ENCODE measurements at regions not wholly inside any gene's neighbourhood (a gene's known extent, or its start where the extent isn't known, plus 50 kb on each side); places are given as distances from the start of the nearest gene placed in this dataset.
"Not testable (repeated sequence)": the region's sequence is repeated elsewhere in the genome, so short reads cannot be mapped to it uniquely, and the experiment has no call there.

DNA sequence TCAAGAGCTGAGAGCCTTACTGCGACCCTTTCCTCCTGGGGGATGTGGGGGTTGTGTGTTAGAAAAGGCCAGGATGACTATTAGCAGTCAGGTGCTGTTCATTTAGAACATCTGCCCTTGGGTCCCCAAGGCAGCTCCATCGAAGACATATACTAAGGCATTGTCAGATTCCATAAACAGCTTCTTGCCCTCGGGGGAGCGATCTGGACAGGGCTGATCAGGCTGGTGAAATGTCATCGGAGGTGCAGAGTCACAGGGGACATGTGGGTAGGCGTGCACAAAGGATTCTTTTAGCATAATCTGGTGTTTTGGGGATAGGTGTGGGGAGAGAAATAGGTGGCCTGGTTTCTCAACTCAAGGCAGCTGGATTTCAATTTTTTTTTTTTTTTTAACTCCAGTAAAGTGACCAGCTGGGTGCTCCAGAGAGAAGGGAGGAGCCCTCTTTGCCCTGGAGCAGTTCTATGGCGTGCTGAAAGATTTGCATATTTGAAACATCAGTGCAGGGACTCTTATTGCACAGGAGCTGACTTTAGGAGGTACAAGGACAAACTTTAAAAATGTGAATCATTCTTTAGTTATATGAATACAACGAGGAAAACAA, 160.1 kb downstream of the SUDS3 start:
- no peak for DNase-seq (ENCODE audit: low read depth)

DNA sequence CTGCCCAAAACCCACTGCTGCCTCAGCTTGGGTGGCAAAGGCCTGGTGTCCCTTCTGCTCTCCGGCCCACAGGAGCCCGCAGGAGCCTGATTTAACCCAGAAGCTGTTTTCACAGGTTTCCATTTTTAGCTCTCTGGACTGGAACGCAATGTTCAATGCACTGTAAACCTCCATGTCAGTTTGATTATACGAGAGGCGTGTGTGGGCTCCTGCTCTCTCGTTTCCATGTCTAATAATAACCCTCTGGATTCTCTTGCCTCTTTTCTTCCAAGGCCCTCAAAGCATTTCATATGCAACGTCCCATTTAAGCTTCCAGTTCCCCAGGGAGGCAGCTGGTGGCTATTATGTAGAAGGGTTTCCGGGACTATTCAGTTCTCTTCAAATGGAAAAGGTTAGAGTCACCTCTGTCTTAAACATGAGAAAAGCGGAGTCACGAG, 161.1 kb downstream of the SUDS3 start:
- DNase-seq (ENCODE audit: low read depth), result no peak

DNA sequence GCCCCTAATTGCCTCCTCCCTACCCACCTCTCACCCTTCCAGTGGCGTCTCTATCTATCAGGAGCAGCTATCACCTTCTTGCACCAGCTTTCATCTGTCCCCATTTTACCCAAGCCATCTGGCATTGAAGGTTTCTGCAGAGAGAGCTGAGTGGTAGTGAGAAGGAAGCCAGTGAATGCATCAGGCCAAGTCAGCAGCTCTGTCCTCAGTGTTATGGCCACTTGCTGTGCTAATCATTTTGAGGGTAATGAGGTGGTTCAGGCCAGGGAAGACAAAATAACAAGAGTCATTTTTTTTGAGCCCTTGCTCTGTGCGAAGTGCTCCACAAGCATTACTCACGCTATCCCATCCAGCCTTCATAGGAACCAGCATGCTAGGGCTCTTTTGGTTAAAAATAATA, 164.7 kb downstream of the SUDS3 start:
- DNase-seq (ENCODE audit: low read depth), result no peak

DNA sequence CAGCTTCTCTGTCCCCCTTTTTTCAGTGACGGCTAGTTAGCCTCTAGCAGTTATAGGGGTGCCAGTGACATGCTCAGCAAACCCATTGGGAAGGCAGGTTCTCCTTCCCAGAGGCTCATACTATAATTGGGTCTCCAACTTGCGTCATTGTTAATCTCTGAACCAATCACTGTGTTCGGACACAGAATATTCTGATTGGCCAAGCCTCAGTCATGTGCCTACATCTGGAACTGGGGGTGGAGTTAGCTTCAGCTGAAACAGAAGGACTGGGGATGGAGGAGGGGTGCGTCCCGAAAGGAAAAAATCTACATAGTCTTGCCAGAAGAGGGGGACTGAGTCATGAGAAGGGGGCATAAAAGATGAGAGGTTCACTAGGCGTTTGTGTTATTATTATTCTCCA, 165.6 kb downstream of the SUDS3 start:
- no peak for DNase-seq (ENCODE audit: low read depth)

DNA sequence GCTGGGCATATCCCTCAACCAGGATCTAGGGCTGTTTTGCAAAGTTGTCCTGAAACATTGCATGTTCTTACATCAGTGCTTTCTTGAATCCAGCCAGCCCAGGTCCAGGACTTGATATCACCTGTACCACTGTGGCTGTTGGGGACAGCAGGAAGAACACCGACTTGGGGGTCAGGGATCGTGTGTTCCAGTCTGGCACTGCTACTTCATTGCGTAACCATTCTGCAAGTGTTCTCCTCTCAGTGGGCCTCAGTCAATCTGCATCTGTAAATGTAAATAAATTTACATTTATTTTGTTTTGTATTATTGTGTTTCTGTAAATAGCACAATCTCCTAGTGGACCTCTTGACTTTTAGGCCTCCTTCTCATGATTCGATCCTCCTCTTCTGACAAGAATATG, 167.3 kb downstream of the SUDS3 start:
- no peak for DNase-seq (ENCODE audit: low read depth)

DNA sequence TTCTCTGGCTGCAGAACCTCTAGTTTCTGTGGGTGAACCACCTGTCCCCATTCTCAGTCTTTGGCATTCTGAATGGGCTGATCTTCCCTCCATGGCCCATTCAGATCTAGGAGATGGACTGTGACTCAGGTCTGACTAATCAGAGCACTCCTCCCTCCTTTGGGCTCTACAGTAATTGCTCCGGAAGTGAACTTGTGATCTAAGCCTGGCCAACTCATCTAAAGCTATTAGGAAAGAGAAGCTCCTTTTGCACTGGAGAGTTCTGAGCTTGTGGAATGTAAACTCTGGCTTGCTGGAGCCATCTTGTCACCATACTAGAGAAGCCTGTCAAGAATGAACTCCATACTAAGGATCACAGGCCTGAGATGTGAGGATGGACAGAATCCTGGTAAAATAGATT, 168.2 kb downstream of the SUDS3 start:
- DNase-seq (ENCODE audit: low read depth), result peak; percentile 53

DNA sequence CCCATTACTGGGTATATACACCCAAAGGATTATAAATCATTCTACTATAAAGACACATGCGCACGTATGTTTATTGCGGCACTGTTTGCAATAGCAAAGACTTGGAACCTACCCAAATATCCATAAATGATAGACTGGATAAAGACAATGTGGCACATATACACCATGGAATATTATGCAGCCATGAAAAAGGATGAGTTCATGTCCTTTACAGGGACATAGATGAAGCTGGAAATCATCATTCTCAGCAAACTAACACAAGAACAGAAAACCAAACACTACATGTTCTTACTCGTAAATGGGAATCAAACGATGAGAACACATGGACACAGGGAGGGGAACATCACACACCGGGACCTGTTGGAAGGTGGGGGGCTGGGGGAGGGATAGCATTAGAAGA, 171.3 kb downstream of the SUDS3 start:
- not testable (repeated sequence) for DNase-seq (ENCODE audit: low read depth)

DNA sequence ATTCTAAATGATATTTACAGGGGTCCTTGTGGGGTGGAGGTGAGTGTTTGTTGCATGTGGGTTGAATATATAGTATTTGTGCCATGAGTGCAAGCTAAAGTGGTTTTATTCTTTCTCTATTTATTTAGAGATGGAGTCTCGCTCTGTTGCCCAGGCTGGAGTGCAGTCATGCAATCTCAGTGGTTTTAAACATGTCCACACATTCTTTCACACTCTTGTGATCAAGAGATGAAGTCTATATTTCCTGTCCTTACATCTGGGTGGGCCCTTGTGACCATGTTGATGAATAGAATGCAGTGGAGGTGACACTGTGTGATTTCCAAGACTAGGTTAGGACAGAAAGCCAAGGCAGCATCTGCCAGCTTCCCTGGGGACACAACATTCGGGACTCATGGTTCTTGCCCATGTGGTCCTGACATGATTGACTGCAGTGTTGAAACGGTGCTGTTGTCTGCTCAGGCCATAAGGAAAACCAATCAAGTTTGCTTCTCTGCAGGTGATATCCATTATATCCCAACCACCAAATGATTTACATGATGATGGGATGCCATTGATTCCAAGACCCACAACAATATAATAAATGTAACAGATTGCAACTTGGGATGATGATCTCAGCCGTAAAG, 172.6 kb downstream of the SUDS3 start:
- DNase-seq (ENCODE audit: low read depth), result no peak

DNA sequence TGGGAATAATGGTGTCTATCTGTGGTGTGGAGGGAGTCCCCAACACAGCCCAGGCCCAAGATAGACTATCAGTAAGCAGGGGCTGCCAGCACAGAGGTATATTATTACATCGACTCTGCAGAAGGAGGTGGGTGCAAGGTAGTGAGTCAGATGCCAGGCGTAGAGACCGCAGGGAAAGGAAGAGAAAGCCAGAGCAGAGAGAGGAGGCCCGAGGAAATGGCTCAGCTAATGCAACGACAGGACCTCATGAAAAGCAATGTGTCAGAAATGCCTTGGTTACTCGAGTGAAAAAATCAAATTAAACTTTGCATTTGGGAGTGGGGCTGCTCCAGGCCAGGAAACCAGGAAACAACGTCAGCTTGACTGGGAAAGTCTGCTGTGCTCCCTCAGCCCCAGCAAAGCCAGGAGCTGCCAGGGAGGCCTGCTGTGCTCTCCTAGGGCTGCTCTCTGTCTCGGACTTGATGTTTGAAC, 173.2 kb downstream of the SUDS3 start:
- no peak for DNase-seq (ENCODE audit: low read depth)

DNA sequence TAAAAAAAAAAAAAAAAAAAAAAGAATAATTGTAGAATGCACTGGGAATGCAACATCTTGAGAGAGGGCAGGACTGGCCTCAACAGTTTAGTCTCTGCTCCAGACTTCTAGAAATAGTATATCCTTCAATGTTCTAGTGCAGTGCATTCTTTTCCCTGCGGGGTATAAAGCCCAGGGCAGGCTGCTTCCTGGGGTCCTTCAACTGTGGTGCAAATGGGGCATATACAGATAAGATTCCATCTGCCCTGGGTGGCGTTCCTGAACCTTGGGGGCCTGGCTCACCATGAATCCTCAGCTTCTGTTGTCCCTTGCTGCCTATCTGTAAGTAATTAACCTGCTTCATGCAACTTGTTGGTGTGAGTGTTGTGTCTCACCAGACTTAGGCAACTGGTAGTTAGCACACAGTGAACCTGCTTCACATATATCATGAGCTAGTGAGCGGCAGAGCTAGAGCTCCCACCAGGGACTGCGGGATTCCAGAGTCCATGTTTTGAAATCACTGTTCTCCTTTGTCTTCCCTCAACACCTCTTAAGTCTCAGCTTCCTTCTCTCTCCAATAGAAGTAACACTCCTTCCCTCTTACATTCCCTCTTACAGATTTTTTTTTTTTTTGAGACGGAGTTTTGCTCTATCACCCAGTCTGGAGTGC, 177.6 kb downstream of the SUDS3 start:
- no peak for DNase-seq (ENCODE audit: low read depth)

DNA sequence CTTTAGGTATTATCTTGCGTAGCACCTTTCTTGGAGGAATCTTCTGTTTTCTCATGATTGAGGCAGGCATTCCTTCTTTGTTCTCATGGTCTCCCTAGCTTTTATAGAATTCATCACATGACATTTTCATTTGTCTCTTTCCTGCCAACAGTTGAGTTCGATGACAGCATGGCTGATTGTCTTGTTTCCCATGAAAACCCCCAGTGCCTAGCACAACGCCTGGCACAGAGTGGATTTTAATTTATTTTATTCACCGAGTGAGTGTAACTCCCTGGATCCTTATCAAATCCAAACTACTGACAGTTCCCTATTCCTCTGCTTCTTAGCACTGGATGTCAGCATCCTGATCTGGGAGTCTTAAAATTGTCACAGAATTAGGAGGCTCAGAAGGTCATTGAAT, 182.6 kb downstream of the SUDS3 start:
- DNase-seq (ENCODE audit: low read depth), result no peak

DNA sequence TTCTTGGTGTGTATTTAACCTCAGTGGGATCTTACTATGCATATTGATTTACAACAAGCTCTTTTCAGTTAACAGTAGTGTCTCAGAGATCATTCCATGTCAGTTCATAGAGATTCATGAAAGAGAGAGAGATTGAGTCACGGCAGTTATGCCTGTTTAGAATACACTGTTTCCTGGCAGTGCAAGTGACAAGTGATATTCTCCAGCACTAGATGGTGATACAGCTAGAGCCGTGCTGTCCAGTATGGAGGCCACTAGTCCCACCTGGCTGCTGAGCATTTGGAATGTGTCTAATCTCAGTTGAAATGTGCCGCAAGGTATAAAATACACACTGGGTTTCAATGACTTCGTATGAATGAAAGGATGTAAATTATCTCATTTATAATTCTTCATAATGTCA, 184.4 kb downstream of the SUDS3 start:
- no peak for DNase-seq (ENCODE audit: low read depth)

DNA sequence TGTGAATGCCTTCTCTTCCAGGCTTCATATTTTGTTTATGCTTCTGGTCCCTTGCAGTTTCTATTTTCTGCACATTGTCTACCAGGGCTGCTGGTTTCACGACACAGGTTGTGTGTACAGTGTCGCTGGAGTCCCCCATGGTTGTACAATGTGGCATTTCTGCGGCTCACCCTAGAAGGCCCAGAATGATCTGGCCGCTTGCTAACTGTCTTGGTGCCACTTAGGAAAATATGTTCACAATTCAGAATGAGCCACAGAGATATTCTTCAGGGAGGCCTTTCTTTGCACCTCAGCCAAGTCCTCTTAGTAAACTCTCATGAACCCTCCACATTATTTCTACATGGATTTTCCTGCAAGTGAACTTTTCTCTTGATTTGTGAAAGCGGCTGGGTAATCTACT, 195.4 kb downstream of the SUDS3 start:
- DNase-seq (ENCODE audit: low read depth), result no peak

DNA sequence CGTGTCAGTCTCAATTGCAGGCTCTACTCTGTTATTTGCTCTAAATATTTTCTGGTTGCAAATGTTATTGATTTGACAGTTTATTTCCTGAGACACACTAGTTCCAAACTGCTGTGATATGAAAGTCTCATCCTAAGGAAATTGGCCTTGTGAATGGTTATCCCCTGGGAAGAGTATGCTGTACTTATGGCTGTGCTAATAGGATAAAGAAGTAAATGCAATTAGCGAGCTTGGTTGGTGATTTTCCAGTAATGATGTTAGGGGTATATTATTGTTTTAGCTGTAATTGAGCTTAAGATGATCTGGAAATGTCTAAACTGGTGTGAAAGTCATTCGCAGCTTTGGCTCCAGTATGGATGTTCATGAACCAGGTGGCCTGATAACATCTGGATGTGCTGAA, 197.9 kb downstream of the SUDS3 start:
- DNase-seq (ENCODE audit: low read depth), result no peak

DNA sequence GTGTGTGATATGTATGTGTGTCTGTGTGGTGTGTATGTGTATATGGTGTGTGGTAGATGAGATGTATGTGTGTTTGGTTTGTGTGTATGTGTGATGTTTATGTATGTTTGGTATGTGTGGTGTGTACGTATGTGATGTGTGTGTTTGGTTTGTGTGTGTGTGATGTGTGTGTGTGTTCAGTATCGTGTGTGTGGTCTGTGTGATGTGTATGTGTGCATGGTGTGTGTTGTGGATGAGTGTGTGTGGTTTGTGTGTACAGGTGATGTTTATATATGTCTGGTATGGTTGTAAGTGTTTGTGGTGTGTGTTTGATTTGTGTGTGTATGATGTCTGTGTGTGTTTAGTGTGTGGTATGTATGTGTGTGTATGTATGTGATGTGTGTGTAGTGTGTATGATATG, 199.4 kb downstream of the SUDS3 start:
- no peak for DNase-seq (ENCODE audit: low read depth)

DNA sequence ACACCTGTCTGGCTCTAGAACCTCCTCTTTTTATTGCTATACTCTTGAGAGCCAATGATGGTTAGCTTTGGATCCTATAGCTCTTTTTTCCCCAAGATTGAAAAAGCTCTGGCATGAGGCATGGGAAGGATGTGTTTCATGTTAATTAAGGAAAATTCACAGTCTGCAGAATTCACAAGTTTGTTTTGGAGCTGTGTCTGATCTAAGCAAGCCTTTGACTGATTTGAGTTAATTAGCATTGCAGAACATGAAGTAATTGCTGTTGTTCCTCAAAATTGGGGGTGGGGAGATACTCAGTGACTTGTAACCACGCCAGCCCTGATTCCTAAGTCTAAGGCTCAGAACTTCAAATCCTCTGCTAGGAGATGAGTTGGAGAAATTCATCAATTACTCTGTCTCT, 205.0 kb downstream of the SUDS3 start:
- DNase-seq (ENCODE audit: low read depth), result no peak

DNA sequence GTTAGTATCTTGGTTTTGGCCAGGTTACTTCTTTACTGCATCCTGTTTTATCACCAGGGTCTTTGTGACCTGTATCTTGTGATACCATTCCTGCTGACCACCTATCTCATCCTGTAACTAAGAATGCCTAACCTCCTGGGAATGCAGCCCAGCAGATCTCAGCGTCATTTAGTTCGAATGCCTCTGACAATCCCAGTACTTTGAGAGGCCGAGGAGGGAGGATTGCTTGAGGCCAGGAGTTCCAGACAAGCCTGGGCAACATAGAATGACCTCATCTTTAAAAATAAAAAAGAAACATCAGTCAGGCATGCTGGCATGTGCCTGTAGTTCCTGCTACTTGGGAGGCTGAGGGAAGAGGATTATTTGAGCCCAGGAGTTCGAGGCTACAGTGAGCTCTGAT, 206.5 kb downstream of the SUDS3 start:
- no peak for DNase-seq (ENCODE audit: low read depth)

DNA sequence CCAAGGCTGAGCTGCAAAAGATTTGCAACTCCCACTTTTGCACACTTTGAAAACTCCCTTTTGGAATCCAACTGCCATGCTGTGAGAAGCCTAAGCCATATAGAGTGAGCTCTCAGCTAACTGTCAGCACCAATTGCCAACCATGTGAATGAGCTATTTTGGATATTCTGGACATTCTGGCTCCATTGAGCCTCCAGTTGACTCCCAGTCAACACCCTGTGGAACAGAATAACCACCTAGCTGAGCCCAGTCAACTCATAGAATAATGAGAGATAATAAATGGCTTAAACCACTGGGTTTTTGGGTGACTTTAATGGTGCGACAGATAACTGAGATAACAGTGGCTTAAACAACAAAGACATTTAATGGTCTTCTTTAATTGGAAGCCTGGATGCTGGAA, 210.1 kb downstream of the SUDS3 start:
- DNase-seq (ENCODE audit: low read depth), result no peak

DNA sequence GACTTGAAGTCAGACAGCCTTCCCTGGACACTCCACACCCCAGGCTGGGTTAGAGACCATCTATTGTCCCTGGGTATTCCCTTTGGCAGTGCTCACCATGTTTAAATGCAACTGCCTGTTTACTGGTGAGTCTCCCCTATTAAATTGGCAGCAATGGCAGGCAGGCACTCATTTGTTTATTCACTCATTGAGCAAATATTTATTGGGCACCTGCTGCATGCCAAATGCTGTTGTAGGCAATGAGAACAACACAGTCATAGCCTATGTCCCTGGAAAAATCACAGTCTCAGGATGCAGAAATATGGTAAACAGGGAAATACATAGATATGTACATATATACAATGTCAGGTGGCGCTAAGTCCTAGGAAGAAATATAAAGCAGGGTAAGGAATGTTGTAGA, 212.8 kb downstream of the SUDS3 start:
- no peak for DNase-seq (ENCODE audit: low read depth)

DNA sequence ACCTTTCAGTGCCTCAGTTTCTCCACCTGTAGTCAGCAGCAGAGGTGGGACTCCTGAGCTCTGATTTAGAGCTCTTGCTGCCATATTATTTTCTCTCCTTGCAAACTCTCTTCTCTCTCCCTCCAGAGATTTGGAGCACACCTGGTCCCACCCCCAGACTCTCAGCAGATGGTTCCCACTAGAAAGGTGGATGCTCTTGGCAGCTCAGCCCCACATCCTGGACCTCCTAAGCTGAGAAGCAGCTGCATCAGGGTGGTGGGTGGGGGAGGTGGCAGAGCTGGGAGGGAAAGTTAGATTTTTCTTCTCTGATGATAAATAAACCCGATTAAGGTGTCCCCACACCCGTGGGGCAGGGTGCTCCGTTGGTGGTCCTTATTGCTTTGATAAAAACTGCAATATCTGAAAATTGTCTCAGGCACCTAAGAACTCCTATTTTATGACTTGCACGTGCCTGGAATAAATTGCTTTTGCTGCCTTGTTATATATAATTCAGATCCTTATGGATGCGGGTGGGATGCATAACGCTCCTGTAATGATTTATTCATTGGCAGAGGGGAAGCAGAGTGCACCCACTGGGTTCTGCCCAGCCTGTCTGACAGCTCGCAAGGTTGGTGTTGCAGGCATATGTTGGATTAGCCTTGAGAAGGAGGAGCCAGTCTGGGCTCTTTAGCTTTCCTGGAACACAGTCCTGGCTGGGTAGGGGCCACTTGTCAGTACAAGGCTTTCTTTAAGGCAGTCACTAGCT, 214.2 kb downstream of the SUDS3 start:
- DNase-seq (ENCODE audit: low read depth), result no peak

DNA sequence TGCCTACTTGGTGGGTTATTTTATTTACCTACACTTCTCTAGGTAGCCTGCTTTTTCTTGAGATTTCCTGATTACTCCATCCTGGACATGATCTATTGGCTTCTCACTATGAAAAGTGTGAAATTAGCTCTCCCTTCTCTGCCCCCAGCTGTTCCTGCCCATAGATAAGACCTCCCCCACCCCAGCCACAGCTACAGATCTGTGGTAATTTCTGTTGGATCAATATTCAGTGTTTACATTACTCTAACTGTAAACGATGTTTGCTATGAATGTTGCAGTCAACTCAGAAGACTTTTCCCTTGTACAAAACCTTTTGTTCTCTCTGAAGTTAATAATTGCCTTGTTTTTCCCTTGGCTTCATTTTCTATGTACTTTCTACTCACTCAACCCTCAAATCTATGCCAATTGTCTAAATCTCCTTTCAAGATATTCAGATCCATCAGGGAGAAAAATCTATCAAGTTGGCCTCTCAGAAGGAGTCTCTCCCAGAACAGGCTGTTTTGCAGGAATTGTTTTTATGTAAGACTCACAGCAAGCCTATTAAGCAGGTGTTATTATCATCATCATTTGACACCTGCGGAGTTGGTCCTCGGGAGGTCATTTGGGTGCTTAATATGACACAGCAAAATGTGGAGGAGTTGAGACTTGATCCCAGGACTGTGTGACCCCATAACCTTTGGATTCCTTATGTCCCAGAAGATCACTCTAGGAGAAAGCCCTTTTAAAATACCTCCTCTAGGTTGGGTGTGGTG, 227.4 kb downstream of the SUDS3 start:
- no peak for DNase-seq (ENCODE audit: low read depth)

DNA sequence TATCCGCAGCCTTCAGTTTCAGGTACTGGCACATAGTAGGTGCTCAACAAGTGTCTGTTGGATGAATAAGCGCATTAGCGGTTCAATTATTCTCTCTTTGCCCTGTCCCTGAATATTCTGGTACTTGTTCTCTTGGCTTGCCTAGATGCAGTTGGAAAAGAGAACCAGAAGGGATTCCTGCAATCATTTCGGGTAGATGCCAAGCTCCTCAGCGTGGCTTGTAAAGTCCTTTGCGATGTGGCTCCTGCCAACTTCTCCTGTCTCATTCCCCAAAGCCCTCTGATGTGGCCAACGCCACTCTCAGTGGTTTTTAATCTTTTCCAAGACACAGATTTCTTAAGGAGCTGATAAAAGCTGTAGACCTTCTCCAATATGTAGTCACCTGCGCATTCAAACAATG, 230.3 kb downstream of the SUDS3 start:
- no peak for DNase-seq (ENCODE audit: low read depth)

Measured in stromal cell of bone marrow (primary cell).